Ishikawa (cell line): ENCODE measurements at regions not wholly inside any gene's neighbourhood (a gene's known extent, or its start where the extent isn't known, plus 50 kb on each side); places are given as distances from the start of the nearest gene placed in this dataset.

Source experiments
- RAD21 ChIP-seq: IDR thresholded peaks from 2 replicates; pipeline ENCODE4 v1.6.1; 2012; ENCODE audit warnings: low read depth
- TF ChIP-seq, protein P1 (sequence below): IDR thresholded peaks from 2 replicates; pipeline ENCODE4 v1.6.1; 2012; ENCODE audit warnings: low read depth, mild to moderate bottlenecking

DNA sequence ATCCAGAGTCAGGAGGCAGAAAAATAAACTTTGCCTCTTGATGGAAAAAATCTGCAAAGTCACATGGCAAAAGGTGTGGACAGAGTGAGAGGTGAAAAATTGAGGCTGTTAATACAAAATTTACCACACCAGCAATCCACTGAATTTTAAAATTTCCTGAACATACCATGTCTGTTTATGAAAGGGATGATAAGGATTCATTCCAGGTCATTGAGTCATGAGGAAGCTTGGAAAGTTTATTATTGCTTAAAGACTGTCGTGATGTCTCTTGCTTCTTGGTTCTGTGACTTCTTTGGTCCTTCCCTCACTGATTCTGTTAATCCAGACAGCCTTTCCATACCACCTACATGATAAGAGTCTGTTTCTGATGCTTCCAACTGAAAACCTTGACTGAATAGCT lies 73.2 kb downstream of the TTC6 start:
- no peak for TF ChIP-seq RAD21
- TF ChIP-seq, protein P1, sequence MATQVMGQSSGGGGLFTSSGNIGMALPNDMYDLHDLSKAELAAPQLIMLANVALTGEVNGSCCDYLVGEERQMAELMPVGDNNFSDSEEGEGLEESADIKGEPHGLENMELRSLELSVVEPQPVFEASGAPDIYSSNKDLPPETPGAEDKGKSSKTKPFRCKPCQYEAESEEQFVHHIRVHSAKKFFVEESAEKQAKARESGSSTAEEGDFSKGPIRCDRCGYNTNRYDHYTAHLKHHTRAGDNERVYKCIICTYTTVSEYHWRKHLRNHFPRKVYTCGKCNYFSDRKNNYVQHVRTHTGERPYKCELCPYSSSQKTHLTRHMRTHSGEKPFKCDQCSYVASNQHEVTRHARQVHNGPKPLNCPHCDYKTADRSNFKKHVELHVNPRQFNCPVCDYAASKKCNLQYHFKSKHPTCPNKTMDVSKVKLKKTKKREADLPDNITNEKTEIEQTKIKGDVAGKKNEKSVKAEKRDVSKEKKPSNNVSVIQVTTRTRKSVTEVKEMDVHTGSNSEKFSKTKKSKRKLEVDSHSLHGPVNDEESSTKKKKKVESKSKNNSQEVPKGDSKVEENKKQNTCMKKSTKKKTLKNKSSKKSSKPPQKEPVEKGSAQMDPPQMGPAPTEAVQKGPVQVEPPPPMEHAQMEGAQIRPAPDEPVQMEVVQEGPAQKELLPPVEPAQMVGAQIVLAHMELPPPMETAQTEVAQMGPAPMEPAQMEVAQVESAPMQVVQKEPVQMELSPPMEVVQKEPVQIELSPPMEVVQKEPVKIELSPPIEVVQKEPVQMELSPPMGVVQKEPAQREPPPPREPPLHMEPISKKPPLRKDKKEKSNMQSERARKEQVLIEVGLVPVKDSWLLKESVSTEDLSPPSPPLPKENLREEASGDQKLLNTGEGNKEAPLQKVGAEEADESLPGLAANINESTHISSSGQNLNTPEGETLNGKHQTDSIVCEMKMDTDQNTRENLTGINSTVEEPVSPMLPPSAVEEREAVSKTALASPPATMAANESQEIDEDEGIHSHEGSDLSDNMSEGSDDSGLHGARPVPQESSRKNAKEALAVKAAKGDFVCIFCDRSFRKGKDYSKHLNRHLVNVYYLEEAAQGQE = no peak
